ENCODE measurements at regions not wholly inside any gene's neighbourhood (a gene's known extent, or its start where the extent isn't known, plus 50 kb on each side); places are given as distances from the start of the nearest gene placed in this dataset.

DNA sequence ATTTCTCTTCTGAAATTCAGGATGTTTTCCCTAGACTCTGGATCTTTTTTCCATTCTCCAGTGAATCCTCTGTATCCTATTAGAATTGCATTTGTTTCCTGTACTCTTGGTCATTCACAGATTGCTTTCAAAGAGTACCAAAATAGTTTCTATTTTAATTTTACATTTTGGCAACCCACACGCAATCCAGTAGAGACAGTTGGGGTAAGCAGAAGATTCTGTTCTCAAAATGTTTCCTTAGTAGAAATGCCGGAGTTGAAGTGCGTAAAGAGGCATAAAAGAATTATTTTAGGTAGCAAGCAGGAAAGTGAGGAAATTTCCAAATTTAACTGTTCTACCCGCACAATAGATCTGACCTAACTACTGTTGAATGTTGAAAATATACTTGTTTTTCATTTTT, 842.4 kb downstream of the LUZP2 start:
- TF ChIP-seq, protein P1, sequence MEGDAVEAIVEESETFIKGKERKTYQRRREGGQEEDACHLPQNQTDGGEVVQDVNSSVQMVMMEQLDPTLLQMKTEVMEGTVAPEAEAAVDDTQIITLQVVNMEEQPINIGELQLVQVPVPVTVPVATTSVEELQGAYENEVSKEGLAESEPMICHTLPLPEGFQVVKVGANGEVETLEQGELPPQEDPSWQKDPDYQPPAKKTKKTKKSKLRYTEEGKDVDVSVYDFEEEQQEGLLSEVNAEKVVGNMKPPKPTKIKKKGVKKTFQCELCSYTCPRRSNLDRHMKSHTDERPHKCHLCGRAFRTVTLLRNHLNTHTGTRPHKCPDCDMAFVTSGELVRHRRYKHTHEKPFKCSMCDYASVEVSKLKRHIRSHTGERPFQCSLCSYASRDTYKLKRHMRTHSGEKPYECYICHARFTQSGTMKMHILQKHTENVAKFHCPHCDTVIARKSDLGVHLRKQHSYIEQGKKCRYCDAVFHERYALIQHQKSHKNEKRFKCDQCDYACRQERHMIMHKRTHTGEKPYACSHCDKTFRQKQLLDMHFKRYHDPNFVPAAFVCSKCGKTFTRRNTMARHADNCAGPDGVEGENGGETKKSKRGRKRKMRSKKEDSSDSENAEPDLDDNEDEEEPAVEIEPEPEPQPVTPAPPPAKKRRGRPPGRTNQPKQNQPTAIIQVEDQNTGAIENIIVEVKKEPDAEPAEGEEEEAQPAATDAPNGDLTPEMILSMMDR (optimal IDR thresholded peaks at IDR 0.05 in 1 of 3, IDR thresholded peaks at IDR 0.05 in 1 of 3, conservative IDR thresholded peaks at IDR 0.05 in 1 of 3; ENCODE audit: extremely low read depth in 1 of 3, insufficient read depth in 2 of 3, low read length in 3 of 3), result no peak
- no peak for TF ChIP-seq EZH2 (IDR thresholded peaks at IDR 0.05; ENCODE audit: low read length)

All from keratinocyte (primary cell).